Tibial nerve (tissue), 4 donors: ENCODE measurements at regions not wholly inside any gene's neighbourhood (a gene's known extent, or its start where the extent isn't known, plus 50 kb on each side); places are given as distances from the start of the nearest gene placed in this dataset.

Experiments
- DNase-seq, 2 donors: peaks; one replicate each; pipeline ENCODE4 v3.0.0-alpha.2; 2019; ENCODE audit warnings: low spot score in 2 of 2
- H3K27ac ChIP-seq, 4 donors: fragments of 200-600 bp; sonication (generic) in 3 of 4; one replicate each; pipeline ENCODE4 v1.5.1; 2017 to 2019; ENCODE audit warnings: mild to moderate bottlenecking in 1 of 4
- H3K27me3 ChIP-seq, 2 donors: fragments of 200-600 bp; sonication (generic) in 1 of 2; one replicate each; pipeline versions ENCODE4 v1.5.1 to v1.6.0; 2017 to 2019
- H3K36me3 ChIP-seq, 3 donors: fragments of 200-600 bp; sonication (generic); one replicate each; pipeline ENCODE4 v1.5.1; 2018 to 2019
- H3K4me1 ChIP-seq, 4 donors: fragments of 200-600 bp; sonication (generic) in 3 of 4; one replicate each; pipeline ENCODE4 v1.5.1; 2017 to 2019
- H3K4me3 ChIP-seq, 4 donors: fragments of 200-600 bp; sonication (generic) in 3 of 4; one replicate each; pipeline ENCODE4 v1.5.1; 2017 to 2019; ENCODE audit warnings: mild to moderate bottlenecking in 1 of 4, moderate library complexity in 1 of 4
- H3K9me3 ChIP-seq, 4 donors: fragments of 200-600 bp; sonication (generic) in 3 of 4; one replicate each; pipeline ENCODE4 v1.5.1; 2017 to 2019
- CTCF ChIP-seq, 5 experiments: fragments of 200-600 bp in 3 of 5; fragments of 450-650 bp in 2 of 5; sonication (generic) in 3 of 5; IDR thresholded peaks; one replicate each; pipeline ENCODE4 v1.5.1; 2016 to 2019; ENCODE audit warnings: antibody characterized with exemption in 5 of 5, mild to moderate bottlenecking in 3 of 5, moderate library complexity in 2 of 5
- EP300 ChIP-seq, 2 donors: sonication (generic); formaldehyde crosslinking; IDR thresholded peaks; one replicate each; pipeline ENCODE4 v1.6.1; 2017; ENCODE audit warnings: antibody characterized with exemption in 2 of 2, mild to moderate bottlenecking in 1 of 2
- POLR2A ChIP-seq, 2 donors: fragments of 450-650 bp; IDR thresholded peaks; one replicate each; pipeline ENCODE4 v1.6.1; 2017; ENCODE audit warnings: antibody characterized with exemption in 2 of 2, mild to moderate bottlenecking in 2 of 2, moderate library complexity in 2 of 2
- WGBS, 2 donors: methylation state at CpG; one replicate each; pipeline ENCODE4 v1.1.5; 2018; 5-methylcytosine and 5-hydroxymethylcytosine counted together

GRCh38 chr6:131510591-131510990 is 62.4 kb upstream of the ARG1 start:
- Histone ChIP-seq H3K36me3 (no peaks in the 10 kb centered on the region), H3K4me3 (no peak overlapping the region), H3K9me3 (peaks cover 0 to 9% (median 0%) of the 10 kb centered on the region in 4 donors), H3K4me1 (no peaks in the 10 kb centered on the region), H3K27ac (no peak overlapping the region), H3K27me3 (no peaks in the 10 kb centered on the region)
- no peak for DNase-seq
- no peak for TF ChIP-seq CTCF (IDR thresholded peaks at IDR 0.05)
- TF ChIP-seq EP300 (IDR thresholded peaks at IDR 0.05): no peak
- TF ChIP-seq POLR2A (IDR thresholded peaks at IDR 0.05): no peak

GRCh38 chr6:131519670-131520436 is 53.2 kb upstream of the ARG1 start:
- WGBS, 2 donors: 53 to 58% methylated on average over 2 of the region's 2 CpGs
- no peak overlapping the region for H3K4me3 ChIP-seq
- TF ChIP-seq EP300 (IDR thresholded peaks at IDR 0.05) (no peak), CTCF (IDR thresholded peaks at IDR 0.05) (peak in 4 of 5 experiments; percentile 15 to 50 (median 34)), POLR2A (IDR thresholded peaks at IDR 0.05) (no peak)
- no peaks in the 10 kb centered on the region for H3K4me1 ChIP-seq
- no peaks in the 10 kb centered on the region for H3K36me3 ChIP-seq
- peak in 1 of 2 donors; percentile 9 for DNase-seq
- peaks cover 0 to 8% (median 4%) of the 10 kb centered on the region in 4 donors for H3K9me3 ChIP-seq
- no peak overlapping the region for H3K27ac ChIP-seq
- H3K27me3 ChIP-seq: no peaks in the 10 kb centered on the region
